H1 (cell line): ENCODE measurements at regions not wholly inside any gene's neighbourhood (a gene's known extent, or its start where the extent isn't known, plus 50 kb on each side); places are given as distances from the start of the nearest gene placed in this dataset.

ENCODE experiments used
- CTCF ChIA-PET: fragments of 300-600 bp; sonication (Branson Sonifier 250); formaldehyde crosslinking; loops from one replicate; lab custom pipeline; 2021; ENCODE audit not compliant: partially characterized antibody; lab: Charles Lee
- POLR2A ChIA-PET: fragments of 300-600 bp; sonication (Branson Sonifier 250); formaldehyde crosslinking; loops from one replicate; lab custom pipeline; 2021; ENCODE audit warnings: inconsistent platforms; ENCODE audit not compliant: partially characterized antibody; lab: Charles Lee
- DNase-seq, 2 experiments: peaks; one replicate each; pipeline versions ENCODE4 v3.0.0 to v3.0.0-alpha.2; 2010 to 2022; ENCODE audit warnings: low spot score in 2 of 2, low read depth in 1 of 2, mixed read lengths in 1 of 2
- FAIRE-seq: peaks from 2 replicates; lab custom pipeline; 2011; peaks lifted over from hg19 to GRCh38; lab: Jason Lieb, UNC
- H2AFZ ChIP-seq: 2 replicates; pipeline ENCODE4 v1.8.1; 2012; ENCODE audit warnings: low read length, inconsistent platforms
- H2AK5ac ChIP-seq: 2 replicates; pipeline ENCODE4 v1.6.1; 2013; ENCODE audit warnings: low read depth, low read length
- H2BK120ac ChIP-seq: replicated peaks from 2 replicates; pipeline ENCODE3; 2013; ENCODE audit warnings: low read depth, low read length, inconsistent platforms
- H2BK12ac ChIP-seq: 2 replicates; pipeline ENCODE4 v1.6.1; 2013; ENCODE audit warnings: low read depth, low read length
- H2BK15ac ChIP-seq: 2 replicates; pipeline ENCODE4 v1.6.1; 2013; ENCODE audit warnings: low read length
- H2BK20ac ChIP-seq: 2 replicates; pipeline ENCODE4 v1.6.1; 2013; ENCODE audit warnings: low read length
- H2BK5ac ChIP-seq: 2 replicates; pipeline ENCODE4 v1.6.1; 2013; ENCODE audit warnings: low read depth, low read length
- H3K14ac ChIP-seq: 2 replicates; pipeline ENCODE4 v1.6.1; 2013; ENCODE audit warnings: inconsistent platforms; ENCODE audit not compliant: insufficient read length
- H3K18ac ChIP-seq: 2 replicates; pipeline ENCODE4 v1.6.1; 2013; ENCODE audit warnings: low read length; ENCODE audit errors: extremely low read depth
- H3K23ac ChIP-seq: 2 replicates; pipeline ENCODE4 v1.6.1; 2013; ENCODE audit warnings: inconsistent platforms; ENCODE audit not compliant: insufficient read length
- H3K23me2 ChIP-seq: 2 replicates; pipeline ENCODE4 v1.6.1; 2013; ENCODE audit warnings: low read depth, low read length
- H3K27ac ChIP-seq: 2 replicates; pipeline ENCODE4 v1.6.1; 2011; ENCODE audit warnings: low read depth, low read length, inconsistent platforms
- H3K27me3 ChIP-seq, 4 experiments: replicated peaks in 1 of 4; 1 replicate in 1 of 4; 2 replicates in 3 of 4; pipeline versions ENCODE4 v1.6.1 to v1.8.1; 2011 to 2013; ENCODE audit warnings: low read length in 3 of 4, mild to moderate bottlenecking in 3 of 4, inconsistent platforms in 2 of 4, mixed read lengths in 2 of 4, moderate library complexity in 1 of 4; ENCODE audit not compliant: control insufficient read depth in 3 of 4, insufficient read depth in 3 of 4; ENCODE audit errors: extremely low read depth in 1 of 4
- H3K36me3 ChIP-seq, 4 experiments: 2 replicates each; pipeline versions ENCODE4 v1.6.1 to v1.8.1; 2011 to 2013; ENCODE audit warnings: mild to moderate bottlenecking in 4 of 4, low read length in 3 of 4, moderate library complexity in 2 of 4, control low read depth in 1 of 4, inconsistent platforms in 1 of 4; ENCODE audit not compliant: insufficient read depth in 4 of 4, control insufficient read depth in 2 of 4
- H3K4ac ChIP-seq: replicated peaks from 2 replicates; pipeline ENCODE3; 2013; ENCODE audit warnings: low read length, low read depth, mixed read lengths, inconsistent platforms; ENCODE audit not compliant: insufficient read length
- H3K4me1 ChIP-seq, 4 experiments: replicated peaks in 1 of 4; 1 replicate in 1 of 4; 2 replicates in 3 of 4; pipeline versions ENCODE4 v1.6.1 to v1.8.1; 2011 to 2013; ENCODE audit warnings: low read length in 3 of 4, inconsistent platforms in 2 of 4, mixed read lengths in 1 of 4; ENCODE audit not compliant: insufficient read depth in 4 of 4, control insufficient read depth in 3 of 4
- H3K4me2 ChIP-seq, 2 experiments: 2 replicates each; pipeline versions ENCODE4 v1.6.1 to v1.8.1; 2011 to 2013; ENCODE audit warnings: low read depth in 2 of 2, low read length in 2 of 2, control low read depth in 1 of 2, inconsistent platforms in 1 of 2, mild to moderate bottlenecking in 1 of 2; ENCODE audit not compliant: insufficient read depth in 1 of 2
- H3K4me3 ChIP-seq, 4 experiments: fragments of 200-600, 300-600 bp in 1 of 4; sonication (generic), shearing (Covaris generic), sonication (Bioruptor Twin) in 1 of 4; 2 replicates each; pipeline versions ENCODE4 v1.5.1 to v1.8.1; 2011 to 2016; ENCODE audit warnings: low read length in 4 of 4, low read depth in 3 of 4, control low read depth in 2 of 4, inconsistent platforms in 2 of 4, mild to moderate bottlenecking in 2 of 4, mixed read lengths in 1 of 4, moderate library complexity in 1 of 4; ENCODE audit not compliant: insufficient read depth in 2 of 4; ENCODE audit errors: extremely low read depth in 1 of 4
- H3K56ac ChIP-seq: replicated peaks from 2 replicates; pipeline ENCODE3; 2013; ENCODE audit warnings: low read depth, mild to moderate bottlenecking, mixed read lengths, low read length, inconsistent platforms; ENCODE audit not compliant: insufficient read length
- H3K79me1 ChIP-seq: 2 replicates; pipeline ENCODE4 v1.6.1; 2013; ENCODE audit warnings: low read depth, low read length, control low read depth
- H3K79me2 ChIP-seq, 2 experiments: 2 replicates each; pipeline versions ENCODE4 v1.6.1 to v1.8.1; 2012 to 2013; ENCODE audit warnings: low read length in 2 of 2, mild to moderate bottlenecking in 2 of 2, inconsistent platforms in 1 of 2; ENCODE audit not compliant: insufficient read depth in 2 of 2, control insufficient read depth in 1 of 2
- H3K9ac ChIP-seq, 4 experiments: replicated peaks in 1 of 4; 1 replicate in 1 of 4; 2 replicates in 3 of 4; pipeline versions ENCODE4 v1.6.1 to v1.8.1; 2011 to 2013; ENCODE audit warnings: low read depth in 3 of 4, low read length in 3 of 4, control low read depth in 2 of 4, mild to moderate bottlenecking in 2 of 4, moderate library complexity in 2 of 4, inconsistent platforms in 1 of 4; ENCODE audit errors: extremely low read depth in 1 of 4
- H3K9me3 ChIP-seq, 2 experiments: 2 replicates each; pipeline versions ENCODE4 v1.6.1 to v1.8.1; 2012 to 2013; ENCODE audit warnings: mild to moderate bottlenecking in 2 of 2, moderate library complexity in 2 of 2, control low read depth in 1 of 2, inconsistent platforms in 1 of 2, low read depth in 1 of 2, low read length in 1 of 2, mixed read lengths in 1 of 2; ENCODE audit not compliant: insufficient read depth in 2 of 2
- H4K20me1 ChIP-seq, 2 experiments: replicated peaks in 1 of 2; 2 replicates each; pipeline versions ENCODE3 to v1.8.1; 2011 to 2013; ENCODE audit warnings: inconsistent platforms in 2 of 2, low read length in 2 of 2, mild to moderate bottlenecking in 1 of 2; ENCODE audit not compliant: insufficient read depth in 2 of 2, control insufficient read depth in 1 of 2
- H4K5ac ChIP-seq: 2 replicates; pipeline ENCODE4 v1.6.1; 2013; ENCODE audit warnings: low read length, low read depth, mixed read lengths, inconsistent platforms; ENCODE audit not compliant: insufficient read length
- H4K8ac ChIP-seq: 2 replicates; pipeline ENCODE4 v1.8.0; 2013; ENCODE audit warnings: mild to moderate bottlenecking, moderate library complexity, low read length, inconsistent platforms; ENCODE audit not compliant: insufficient read depth; ENCODE audit errors: extremely low read depth
- H4K91ac ChIP-seq: replicated peaks from 2 replicates; pipeline ENCODE3; 2013; ENCODE audit warnings: low read length, mixed read lengths, inconsistent platforms; ENCODE audit not compliant: insufficient read length
- ASH2L ChIP-seq: fragments of 200-600, 300-600 bp; sonication (generic); IDR thresholded peaks from one replicate; pipeline ENCODE4 v1.7.1; 2017; ENCODE audit warnings: low read length
- BACH1 ChIP-seq: IDR thresholded peaks from 2 replicates; pipeline ENCODE4 v1.6.1; 2012; ENCODE audit warnings: low read length, improper control_type of control experiment
- BCL11A ChIP-seq, 2 experiments: IDR thresholded peaks; one replicate each; pipeline ENCODE4 v1.6.1; 2011; ENCODE audit warnings: low read depth in 2 of 2, low read length in 2 of 2, mild to moderate bottlenecking in 2 of 2
- EGR1 ChIP-seq: IDR thresholded peaks from 2 replicates; pipeline ENCODE4 v1.6.1; 2011; ENCODE audit warnings: low read depth, low read length, borderline replicate concordance
- GABPA ChIP-seq: IDR thresholded peaks from 2 replicates; pipeline ENCODE4 v1.6.1; 2011; ENCODE audit warnings: mild to moderate bottlenecking, low read length, moderate library complexity, borderline replicate concordance; ENCODE audit not compliant: insufficient read depth
- NRF1 ChIP-seq: IDR thresholded peaks from 2 replicates; pipeline ENCODE4 v1.6.1; 2011; ENCODE audit warnings: mild to moderate bottlenecking, low read depth, low read length, improper control_type of control experiment
- PHF8 ChIP-seq: fragments of 200-600 bp; sonication (generic); conservative IDR thresholded peaks from 2 replicates; pipeline ENCODE4 v1.7.1; 2012; ENCODE audit warnings: low read depth, mild to moderate bottlenecking, inconsistent platforms, low read length, moderate library complexity
- POLR2AphosphoS5 ChIP-seq: IDR thresholded peaks from 2 replicates; pipeline ENCODE4 v1.6.1; 2011; ENCODE audit warnings: low read depth, low read length
- POU5F1 ChIP-seq: IDR thresholded peaks from 2 replicates; pipeline ENCODE4 v1.6.1; 2011; ENCODE audit warnings: low read depth, mild to moderate bottlenecking, low read length, moderate library complexity
- RBBP5 ChIP-seq: IDR thresholded peaks from 2 replicates; pipeline ENCODE4 v1.7.1; 2012; ENCODE audit warnings: low read depth, mild to moderate bottlenecking, inconsistent platforms, low read length, moderate library complexity, borderline replicate concordance
- SP2 ChIP-seq: IDR thresholded peaks from 2 replicates; pipeline ENCODE4 v1.6.1; 2012; ENCODE audit warnings: mild to moderate bottlenecking, low read length, inconsistent platforms
- TBP ChIP-seq: IDR thresholded peaks from 2 replicates; pipeline ENCODE4 v1.6.1; 2011; ENCODE audit warnings: low read depth, low read length, improper control_type of control experiment
- TCF12 ChIP-seq: IDR thresholded peaks from 2 replicates; pipeline ENCODE4 v1.6.1; 2011; ENCODE audit warnings: low read depth, mild to moderate bottlenecking, low read length
- USF2 ChIP-seq: IDR thresholded peaks from 2 replicates; pipeline ENCODE4 v1.6.1; 2011; ENCODE audit warnings: low read length, improper control_type of control experiment
- ZNF274 ChIP-seq: IDR thresholded peaks from 2 replicates; pipeline ENCODE4 v1.7.0; 2012; ENCODE audit warnings: low read length, borderline replicate concordance; ENCODE audit errors: extremely low read depth
- WGBS, 2 experiments: shearing (Covaris generic) in 1 of 2; methylation state at CpG; one replicate each; pipeline versions ENCODE4 v1.1.6 to v1.1.7; 2013 to 2015; ENCODE audit warnings: low lambda C conversion rate in 2 of 2, mixed read lengths in 2 of 2, inconsistent platforms in 1 of 2, low coverage in 1 of 2, missing lambda C conversion rate in 1 of 2; ENCODE audit not compliant: insufficient replicate concordance in 2 of 2, insufficient coverage in 1 of 2, insufficient read length in 1 of 2; ENCODE audit errors: extremely low coverage in 1 of 2, missing lambda C conversion rate in 1 of 2; 5-methylcytosine and 5-hydroxymethylcytosine counted together

GRCh38 chr1:116203920-116204319 lies 92.7 kb downstream of the MAB21L3 start:
- H2AK5ac ChIP-seq = no peak overlapping the region
- no peak overlapping the region for H2BK20ac ChIP-seq
- no peak overlapping the region for H4K91ac ChIP-seq
- DNase-seq (no peak), FAIRE-seq (no peak)
- H3K27me3 ChIP-seq = no peaks in the 10 kb centered on the region
- no peak overlapping the region for H3K4me3 ChIP-seq
- no peak overlapping the region for H3K27ac ChIP-seq
- H2BK5ac ChIP-seq = no peak overlapping the region
- WGBS, 2 experiments = 83% methylated on average over 4 of the region's 4 CpGs; no CpG with 5 or more reads in 1 of the 2 experiments
- H3K9ac ChIP-seq = no peak overlapping the region
- ChIA-PET POLR2A (interaction anchor here (1.0 kb wide), 1 partner anchor 13 kb away, joined by 3 read pairs; no protein-coding TSS in a partner anchor), CTCF (interaction anchor here (1.0 to 1.5 kb wide), 3 partner anchors 27 to 279 kb away, joined by 3 to 5 read pairs (median 3); no protein-coding TSS in a partner anchor)
- H3K56ac ChIP-seq = no peak overlapping the region
- no peaks in the 10 kb centered on the region for H3K36me3 ChIP-seq
- no peak overlapping the region for H2BK15ac ChIP-seq
- H3K23me2 ChIP-seq = no peaks in the 10 kb centered on the region
- H3K9me3 ChIP-seq = no peaks in the 10 kb centered on the region
- H3K18ac ChIP-seq = no peak overlapping the region
- H3K79me1 ChIP-seq = no peaks in the 10 kb centered on the region
- no peak overlapping the region for H3K4ac ChIP-seq
- no peaks in the 10 kb centered on the region for H3K79me2 ChIP-seq
- H4K8ac ChIP-seq = no peak overlapping the region
- no peak overlapping the region for H3K4me2 ChIP-seq
- H3K14ac ChIP-seq = no peak overlapping the region
- no peak overlapping the region for H2AFZ ChIP-seq
- H2BK120ac ChIP-seq = no peak overlapping the region
- H3K4me1 ChIP-seq = no peaks in the 10 kb centered on the region
- H4K5ac ChIP-seq = no peak overlapping the region
- H3K23ac ChIP-seq = no peak overlapping the region
- H4K20me1 ChIP-seq = no peaks in the 10 kb centered on the region
- no peak overlapping the region for H2BK12ac ChIP-seq
- TF ChIP-seq ASH2L (no peak), POU5F1 (no peak), ZNF274 (no peak), NRF1 (no peak), PHF8 (no peak), BCL11A (IDR thresholded peaks at IDR 0.05; ENCODE audit: low read depth in 2 of 2, low read length in 2 of 2) (no peak), POLR2AphosphoS5 (no peak), USF2 (no peak), GABPA (no peak), RBBP5 (no peak), BACH1 (no peak), EGR1 (no peak), TBP (no peak), TCF12 (no peak), SP2 (no peak)
